B cell (primary cell): ENCODE measurements at regions not wholly inside any gene's neighbourhood (a gene's known extent, or its start where the extent isn't known, plus 50 kb on each side); places are given as distances from the start of the nearest gene placed in this dataset.

Experiments used
- ATAC-seq: fragments of 200-7000 bp; cut with Tn5 transposase; one replicate; pipeline ENCODE4 v1.10.0; 2021; ENCODE audit warnings: low read depth, mild to moderate bottlenecking, moderate number of reproducible peaks, moderate library complexity
- CTCF ChIA-PET: fragments of 350-600 bp; sonication (Branson Sonifier 250); formaldehyde crosslinking; loops from one replicate; lab custom pipeline; 2021; ENCODE audit warnings: antibody characterized with exemption, inconsistent platforms; lab: Charles Lee
- POLR2A ChIA-PET: fragments of 350-600 bp; sonication (Branson Sonifier 250); formaldehyde crosslinking; loops from one replicate; lab custom pipeline; 2021; ENCODE audit warnings: antibody characterized with exemption; lab: Charles Lee
- DNase-seq: peaks from one replicate; pipeline ENCODE4 v3.0.0; 2013
- H2AFZ ChIP-seq: 2 replicates; pipeline ENCODE4 v1.6.1; 2012; ENCODE audit warnings: mild to moderate bottlenecking, low read depth, low read length; ENCODE audit not compliant: insufficient read depth, poor library complexity, severe bottlenecking
- H3K27ac ChIP-seq, 2 donors: 1 replicate in 1 of 2; 2 replicates in 1 of 2; pipeline ENCODE4 v1.5.1; 2012 to 2013; ENCODE audit warnings: low read length in 2 of 2, mild to moderate bottlenecking in 2 of 2, moderate library complexity in 1 of 2
- H3K27me3 ChIP-seq, 4 experiments: fragments of 200-600 bp in 1 of 4; sonication (generic) in 1 of 4; replicated peaks in 1 of 4; 1 replicate in 2 of 4; 2 replicates in 2 of 4; pipeline versions ENCODE4 v1.6.1 to v1.7.0; 2013 to 2016; ENCODE audit warnings: low read length in 3 of 4, mild to moderate bottlenecking in 2 of 4, mixed read lengths in 1 of 4, moderate library complexity in 1 of 4; ENCODE audit not compliant: insufficient read depth in 4 of 4, control insufficient read depth in 3 of 4; ENCODE audit errors: control extremely low read depth in 1 of 4
- H3K36me3 ChIP-seq, 2 experiments: replicated peaks in 1 of 2; 1 replicate in 1 of 2; 2 replicates in 1 of 2; pipeline versions ENCODE4 v1.6.1 to v1.7.1; 2013; ENCODE audit warnings: low read length in 1 of 2; ENCODE audit not compliant: insufficient read depth in 2 of 2, control insufficient read depth in 1 of 2; ENCODE audit errors: control extremely low read depth in 1 of 2, extremely low read depth in 1 of 2
- H3K4me1 ChIP-seq, 2 donors: fragments of 200-600 bp in 1 of 2; sonication (generic) in 1 of 2; 1 replicate in 1 of 2; 2 replicates in 1 of 2; pipeline versions ENCODE4 v1.5.1 to v1.6.1; 2013 to 2017; ENCODE audit warnings: low read length in 2 of 2; ENCODE audit not compliant: control insufficient read depth in 2 of 2, insufficient read depth in 2 of 2
- H3K4me2 ChIP-seq: replicated peaks from 2 replicates; pipeline ENCODE3; 2012; ENCODE audit warnings: mild to moderate bottlenecking, low read depth, low read length; ENCODE audit not compliant: poor library complexity, severe bottlenecking
- H3K4me3 ChIP-seq, 5 experiments: fragments of 200-600 bp in 1 of 5; sonication (generic) in 1 of 5; 1 replicate in 3 of 5; 2 replicates in 2 of 5; pipeline versions ENCODE4 v1.5.1 to v1.7.0; 2011 to 2016; ENCODE audit warnings: low read length in 4 of 5, mild to moderate bottlenecking in 4 of 5, low read depth in 2 of 5, control low read depth in 1 of 5, moderate library complexity in 1 of 5; ENCODE audit not compliant: insufficient read depth in 1 of 5; ENCODE audit errors: control extremely low read depth in 1 of 5, extremely low read depth in 1 of 5
- H3K79me2 ChIP-seq: fragments of 200-600 bp; sonication (generic); one replicate; pipeline ENCODE4 v1.6.0; 2016; ENCODE audit warnings: low read length; ENCODE audit not compliant: control insufficient read depth, insufficient read depth
- H3K9ac ChIP-seq: fragments of 200-600 bp; sonication (generic); 2 replicates; pipeline ENCODE4 v1.6.1; 2017; ENCODE audit warnings: mild to moderate bottlenecking, low read length, moderate library complexity
- H3K9me3 ChIP-seq, 3 donors: one replicate each; pipeline versions ENCODE4 v1.6.1 to v1.7.1; 2013; ENCODE audit warnings: low read length in 2 of 3; ENCODE audit not compliant: control insufficient read depth in 2 of 3, insufficient read depth in 1 of 3; ENCODE audit errors: control extremely low read depth in 1 of 3
- H4K20me1 ChIP-seq: 2 replicates; pipeline ENCODE4 v1.6.0; 2012; ENCODE audit warnings: mild to moderate bottlenecking, low read length; ENCODE audit not compliant: insufficient read depth, control insufficient read depth, poor library complexity, severe bottlenecking
- H3K27ac Mint-ChIP-seq: one replicate; pipeline ENCODE4 v1.8.0; 2021; ENCODE audit warnings: mixed read lengths
- H3K27me3 Mint-ChIP-seq: one replicate; pipeline ENCODE4 v1.8.0; 2021; ENCODE audit warnings: mixed read lengths
- H3K4me1 Mint-ChIP-seq: one replicate; pipeline ENCODE4 v1.8.0; 2021; ENCODE audit warnings: mixed read lengths
- H3K4me3 Mint-ChIP-seq: one replicate; pipeline ENCODE4 v1.8.0; 2021; ENCODE audit warnings: mixed read lengths
- H3K9me3 Mint-ChIP-seq: one replicate; pipeline ENCODE4 v1.8.0; 2022; ENCODE audit warnings: mixed read lengths; ENCODE audit not compliant: insufficient read depth
- CTCF ChIP-seq: fragments of 200-600 bp; IDR thresholded peaks from one replicate; pipeline ENCODE4 v1.8.0; 2022; ENCODE audit warnings: antibody characterized with exemption, mild to moderate bottlenecking
- EZH2 ChIP-seq: IDR thresholded peaks from 2 replicates; pipeline ENCODE4 v1.6.1; 2012; ENCODE audit warnings: borderline replicate concordance, low read depth, mild to moderate bottlenecking, moderate library complexity, low read length; ENCODE audit not compliant: insufficient read depth, poor library complexity, severe bottlenecking
- WGBS: methylation state at CpG from one replicate; pipeline ENCODE4 v1.1.5; 2013; ENCODE audit warnings: missing lambda C conversion rate; ENCODE audit not compliant: insufficient coverage; 5-methylcytosine and 5-hydroxymethylcytosine counted together
- intact Hi-C: fragments of 100-400 bp; cut with micrococcal nuclease; formaldehyde crosslinking; loops from one replicate; pipeline ENCODE4 v1.10.0; 2022

GRCh38 chr5:118728191-118728590, 260.2 kb downstream of the DTWD2 start:
- no peak overlapping the region for H3K4me2 ChIP-seq
- no peaks in the 10 kb centered on the region for H3K36me3 ChIP-seq
- no peaks in the 10 kb centered on the region for H4K20me1 ChIP-seq
- H3K27ac Mint-ChIP-seq, result no peak overlapping the region
- H3K9ac ChIP-seq, result no peak overlapping the region
- H3K27me3 Mint-ChIP-seq, result no peaks in the 10 kb centered on the region
- no peaks in the 10 kb centered on the region for H3K27me3 ChIP-seq
- ATAC-seq (no peak), DNase-seq (no peak)
- no peak overlapping the region for H2AFZ ChIP-seq
- TF ChIP-seq CTCF, result no peak
- intact Hi-C loops, result no loop called here
- H3K4me1 ChIP-seq, result no peaks in the 10 kb centered on the region
- H3K9me3 Mint-ChIP-seq, result peaks cover 5% of the 10 kb centered on the region
- ChIA-PET CTCF (no interaction called here), POLR2A (no interaction called here)
- no peaks in the 10 kb centered on the region for H3K9me3 ChIP-seq
- H3K4me3 ChIP-seq, result no peak overlapping the region
- no peak overlapping the region for H3K4me3 Mint-ChIP-seq
- H3K79me2 ChIP-seq, result no peaks in the 10 kb centered on the region
- no CpG with 5 or more reads among the region's 2 CpGs for WGBS
- no peaks in the 10 kb centered on the region for H3K4me1 Mint-ChIP-seq
- H3K27ac ChIP-seq, result no peak overlapping the region

GRCh38 chr5:118726891-118727290, 261.5 kb downstream of the DTWD2 start:
- WGBS, result 72% methylated on average over 3 of the region's 3 CpGs
- H2AFZ ChIP-seq, result no peak overlapping the region
- H3K9me3 Mint-ChIP-seq, result no peaks in the 10 kb centered on the region
- H3K27me3 ChIP-seq, result no peaks in the 10 kb centered on the region
- H3K4me3 Mint-ChIP-seq, result no peak overlapping the region
- no peak overlapping the region for H3K4me3 ChIP-seq
- no peaks in the 10 kb centered on the region for H3K9me3 ChIP-seq
- no peak overlapping the region for H3K4me2 ChIP-seq
- ATAC-seq (no peak), DNase-seq (no peak)
- no peaks in the 10 kb centered on the region for H4K20me1 ChIP-seq
- H3K4me1 ChIP-seq, result no peaks in the 10 kb centered on the region
- TF ChIP-seq CTCF (no peak), EZH2 (no peak)
- no peaks in the 10 kb centered on the region for H3K79me2 ChIP-seq
- ChIA-PET CTCF (no interaction called here), POLR2A (no interaction called here)
- H3K27ac Mint-ChIP-seq, result no peak overlapping the region
- H3K4me1 Mint-ChIP-seq, result no peaks in the 10 kb centered on the region
- H3K9ac ChIP-seq, result no peak overlapping the region
- H3K36me3 ChIP-seq, result no peaks in the 10 kb centered on the region
- H3K27me3 Mint-ChIP-seq, result no peaks in the 10 kb centered on the region
- intact Hi-C loops, result no loop called here
- H3K27ac ChIP-seq, result no peak overlapping the region
